GM13977 (cell line): ENCODE measurements at regions not wholly inside any gene's neighbourhood (a gene's known extent, or its start where the extent isn't known, plus 50 kb on each side); places are given as distances from the start of the nearest gene placed in this dataset.

Experiments
- DNase-seq: peaks from one replicate; pipeline ENCODE4 v3.0.0; 2012; ENCODE audit warnings: low spot score
- in situ Hi-C: fragments of 300-500 bp; cut with MboI; formaldehyde crosslinking; loops from one replicate; pipeline ENCODE4 v1.12.0; 2022; ENCODE audit warnings: low sequenced_read_pairs, low pct_unique_long_range_greater_than_20kb, mixed read lengths, inconsistent platforms; ENCODE audit not compliant: unreplicated experiment
- TF ChIP-seq, protein P1 (sequence below): IDR thresholded peaks from 2 replicates; pipeline ENCODE4 v1.5.1; 2012; ENCODE audit warnings: mild to moderate bottlenecking, control low read depth; ENCODE audit not compliant: insufficient read depth; ENCODE audit errors: extremely low read depth, missing control alignments

DNA sequence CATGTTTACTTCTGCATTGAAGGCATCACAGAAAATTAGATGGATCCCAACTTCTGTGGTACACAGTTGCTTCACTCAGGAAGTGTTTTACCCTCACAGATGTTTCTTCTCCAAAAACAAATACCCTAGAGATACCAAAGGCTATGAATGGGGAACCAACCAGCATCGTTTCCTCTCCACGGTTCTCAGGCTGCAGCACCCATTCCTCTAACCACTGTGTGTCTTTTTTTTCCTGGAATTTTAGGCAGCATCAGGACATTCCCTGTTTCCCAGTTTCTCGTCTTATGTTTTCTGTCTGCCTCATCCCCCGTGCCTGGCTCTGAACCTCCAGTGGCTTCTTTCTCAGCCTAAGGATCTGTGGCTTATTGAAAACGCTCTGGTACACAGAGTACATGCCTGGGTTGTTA lies 72.0 kb upstream of the TBX5 start:
- in situ Hi-C loops: no loop called here
- TF ChIP-seq, protein P1, sequence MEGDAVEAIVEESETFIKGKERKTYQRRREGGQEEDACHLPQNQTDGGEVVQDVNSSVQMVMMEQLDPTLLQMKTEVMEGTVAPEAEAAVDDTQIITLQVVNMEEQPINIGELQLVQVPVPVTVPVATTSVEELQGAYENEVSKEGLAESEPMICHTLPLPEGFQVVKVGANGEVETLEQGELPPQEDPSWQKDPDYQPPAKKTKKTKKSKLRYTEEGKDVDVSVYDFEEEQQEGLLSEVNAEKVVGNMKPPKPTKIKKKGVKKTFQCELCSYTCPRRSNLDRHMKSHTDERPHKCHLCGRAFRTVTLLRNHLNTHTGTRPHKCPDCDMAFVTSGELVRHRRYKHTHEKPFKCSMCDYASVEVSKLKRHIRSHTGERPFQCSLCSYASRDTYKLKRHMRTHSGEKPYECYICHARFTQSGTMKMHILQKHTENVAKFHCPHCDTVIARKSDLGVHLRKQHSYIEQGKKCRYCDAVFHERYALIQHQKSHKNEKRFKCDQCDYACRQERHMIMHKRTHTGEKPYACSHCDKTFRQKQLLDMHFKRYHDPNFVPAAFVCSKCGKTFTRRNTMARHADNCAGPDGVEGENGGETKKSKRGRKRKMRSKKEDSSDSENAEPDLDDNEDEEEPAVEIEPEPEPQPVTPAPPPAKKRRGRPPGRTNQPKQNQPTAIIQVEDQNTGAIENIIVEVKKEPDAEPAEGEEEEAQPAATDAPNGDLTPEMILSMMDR: no peak
- DNase-seq: no peak

DNA sequence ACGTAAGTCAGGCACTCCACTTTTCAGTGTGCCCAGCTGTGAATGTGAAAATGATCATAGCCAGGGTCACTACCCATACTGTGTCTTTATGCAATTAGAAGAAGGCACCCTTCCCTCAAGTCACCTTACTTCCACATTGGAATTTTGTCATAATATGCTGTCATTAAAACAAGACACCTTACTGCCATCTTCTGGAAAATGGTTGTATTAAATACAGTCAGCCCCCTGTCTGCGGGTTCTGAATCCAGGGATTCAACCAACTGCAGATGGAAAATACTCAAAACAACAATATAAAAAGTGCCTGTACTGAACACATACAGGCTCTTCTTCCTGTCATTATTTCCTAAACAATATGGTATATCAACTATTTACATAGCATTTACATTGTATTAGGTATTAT lies 70.2 kb upstream of the TBX5 start:
- TF ChIP-seq, protein P1: peak; percentile 4
- in situ Hi-C loops: no loop called here
- no peak for DNase-seq

DNA sequence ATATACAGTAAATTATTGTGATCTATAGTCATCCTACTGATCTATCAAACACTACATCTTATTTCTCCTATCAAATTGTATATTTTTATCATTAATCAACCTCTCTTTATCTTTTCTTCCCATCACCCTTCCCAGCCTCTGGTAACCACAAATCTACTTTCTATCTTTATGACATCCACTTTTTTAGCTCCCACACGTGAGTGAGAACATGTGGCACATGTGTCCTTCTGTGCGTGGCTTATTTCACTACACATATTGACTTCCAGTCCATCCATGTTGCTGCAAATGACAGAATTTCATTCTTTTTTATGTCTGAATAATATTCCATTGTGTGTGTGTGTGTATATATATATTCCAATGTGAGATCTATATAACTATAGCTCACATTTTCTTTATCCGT lies 67.8 kb upstream of the TBX5 start:
- in situ Hi-C loops: no loop called here
- TF ChIP-seq, protein P1: no peak
- no peak for DNase-seq

DNA sequence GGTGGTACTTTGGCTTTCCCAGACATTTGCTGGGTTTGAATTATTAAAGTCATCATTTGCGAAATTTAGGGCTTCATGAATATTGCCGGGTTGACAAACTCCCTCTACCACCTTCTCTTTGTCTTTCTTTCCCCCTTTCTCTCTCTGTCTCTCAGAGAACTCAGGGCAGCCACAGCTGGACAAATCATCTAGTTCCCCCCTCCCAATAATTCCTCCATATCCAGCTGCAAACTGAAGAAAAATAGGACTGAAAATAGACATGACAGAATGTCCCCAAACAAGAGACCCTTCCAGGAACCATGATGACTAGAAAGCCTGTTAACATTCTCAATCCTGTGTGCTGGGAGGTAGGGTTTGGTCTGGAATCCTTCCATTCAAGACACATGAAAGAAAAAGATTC lies 67.1 kb upstream of the TBX5 start:
- in situ Hi-C loops: no loop called here
- TF ChIP-seq, protein P1: no peak
- DNase-seq: no peak

DNA sequence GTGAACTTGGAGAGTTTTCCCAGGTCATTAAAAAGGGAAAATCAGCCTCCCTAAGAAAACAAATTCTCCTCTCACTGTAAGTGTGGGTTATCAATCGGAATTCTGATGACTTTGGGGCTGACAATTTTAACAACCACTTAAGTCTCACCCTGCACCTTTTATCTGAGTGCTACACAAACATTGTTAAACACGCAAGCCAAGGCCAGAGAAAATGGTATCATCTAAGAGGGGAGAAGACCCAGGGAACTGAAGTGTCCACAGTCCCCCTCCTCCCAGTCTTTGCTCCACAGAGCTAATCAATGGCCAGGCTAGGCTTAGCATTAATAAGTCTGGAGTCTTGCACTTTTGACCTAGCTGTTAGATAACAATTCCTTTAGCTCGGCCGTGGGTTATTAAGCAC lies 51.7 kb upstream of the TBX5 start:
- TF ChIP-seq, protein P1: no peak

More for the DNA sequence above, 51.7 kb upstream of the TBX5 start:
- in situ Hi-C loops: no loop called here
- DNase-seq: no peak
